ENCODE measurements at regions not wholly inside any gene's neighbourhood (a gene's known extent, or its start where the extent isn't known, plus 50 kb on each side); places are given as distances from the start of the nearest gene placed in this dataset.
A peak's percentile ranks its signal among the peaks of the same experiment; 100 is the strongest.

DNA sequence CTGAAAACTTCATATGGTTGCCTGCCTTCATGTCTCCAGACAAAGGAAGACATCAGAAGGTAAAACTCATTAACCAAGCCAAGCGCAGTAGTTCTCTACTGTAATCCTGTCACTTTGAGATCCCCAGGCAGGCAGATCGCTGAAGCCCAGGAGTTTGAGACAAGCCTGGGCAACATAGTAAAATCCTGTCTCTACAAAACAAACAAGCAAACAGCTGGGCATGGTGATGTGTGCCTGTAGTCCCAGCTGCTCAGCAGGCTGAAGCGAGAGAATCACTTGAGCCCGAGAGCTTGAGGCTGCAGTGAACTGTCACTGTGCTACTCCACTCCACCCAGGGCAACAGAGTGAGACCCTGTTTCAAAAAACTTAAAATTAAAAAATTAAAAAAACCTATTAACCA lies 467.4 kb upstream of the SORCS1 start:
- CTCF ChIA-PET = no interaction called here
- DNase-seq (ENCODE audit: low read depth, low spot score) = no peak
- H3K4me3 ChIP-seq (ENCODE audit: low read depth, low read length) = no peak overlapping the region
- POLR2A ChIA-PET = no interaction called here
- TF ChIP-seq, protein P1, sequence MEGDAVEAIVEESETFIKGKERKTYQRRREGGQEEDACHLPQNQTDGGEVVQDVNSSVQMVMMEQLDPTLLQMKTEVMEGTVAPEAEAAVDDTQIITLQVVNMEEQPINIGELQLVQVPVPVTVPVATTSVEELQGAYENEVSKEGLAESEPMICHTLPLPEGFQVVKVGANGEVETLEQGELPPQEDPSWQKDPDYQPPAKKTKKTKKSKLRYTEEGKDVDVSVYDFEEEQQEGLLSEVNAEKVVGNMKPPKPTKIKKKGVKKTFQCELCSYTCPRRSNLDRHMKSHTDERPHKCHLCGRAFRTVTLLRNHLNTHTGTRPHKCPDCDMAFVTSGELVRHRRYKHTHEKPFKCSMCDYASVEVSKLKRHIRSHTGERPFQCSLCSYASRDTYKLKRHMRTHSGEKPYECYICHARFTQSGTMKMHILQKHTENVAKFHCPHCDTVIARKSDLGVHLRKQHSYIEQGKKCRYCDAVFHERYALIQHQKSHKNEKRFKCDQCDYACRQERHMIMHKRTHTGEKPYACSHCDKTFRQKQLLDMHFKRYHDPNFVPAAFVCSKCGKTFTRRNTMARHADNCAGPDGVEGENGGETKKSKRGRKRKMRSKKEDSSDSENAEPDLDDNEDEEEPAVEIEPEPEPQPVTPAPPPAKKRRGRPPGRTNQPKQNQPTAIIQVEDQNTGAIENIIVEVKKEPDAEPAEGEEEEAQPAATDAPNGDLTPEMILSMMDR (IDR thresholded peaks at IDR 0.05; ENCODE audit: insufficient read depth, low read length, missing control alignments) = no peak

DNA sequence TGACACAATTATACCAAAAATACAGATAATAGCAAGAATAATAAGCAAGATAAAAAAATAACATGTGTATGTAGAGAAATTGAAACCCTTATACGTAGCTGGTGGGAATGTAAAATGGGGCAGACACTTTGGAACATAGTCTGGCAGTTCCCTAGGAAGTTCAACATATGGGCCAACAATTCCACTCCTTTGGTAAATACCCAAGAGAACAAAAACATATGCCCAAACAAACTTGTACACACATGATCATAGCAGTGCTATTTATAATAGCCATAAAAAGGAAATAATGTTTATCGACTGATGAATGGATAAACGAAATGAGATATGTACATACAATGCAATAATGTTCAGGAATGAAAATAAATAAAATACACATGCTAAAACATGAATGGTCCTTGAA lies 462.4 kb upstream of the SORCS1 start:
- CTCF ChIA-PET = no interaction called here
- TF ChIP-seq, protein P1 (IDR thresholded peaks at IDR 0.05; ENCODE audit: insufficient read depth, low read length, missing control alignments) = no peak
- no peak overlapping the region for H3K4me3 ChIP-seq (ENCODE audit: low read depth, low read length)
- POLR2A ChIA-PET = no interaction called here
- no peak for DNase-seq (ENCODE audit: low read depth, low spot score)

DNA sequence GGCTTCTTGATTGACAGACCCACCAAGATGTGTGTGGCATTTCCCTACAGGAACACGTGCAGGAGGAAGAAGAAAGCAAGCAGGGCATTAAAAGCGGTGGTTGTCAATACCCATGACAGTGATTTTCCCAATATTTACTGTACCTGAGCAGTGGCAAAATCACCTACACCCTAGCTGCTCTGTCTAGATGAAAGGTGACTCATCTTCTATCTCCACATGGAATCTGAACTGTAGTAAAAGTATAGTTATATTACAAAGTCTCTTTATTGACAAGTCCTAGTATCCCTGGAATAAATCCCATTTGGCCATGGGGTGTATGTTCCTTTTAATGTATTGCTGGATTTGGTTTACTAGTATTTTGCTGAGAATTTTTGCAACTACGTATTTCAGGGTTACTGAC lies 458.8 kb upstream of the SORCS1 start:
- H3K4me3 ChIP-seq (ENCODE audit: low read depth, low read length) = no peak overlapping the region
- TF ChIP-seq, protein P1 (IDR thresholded peaks at IDR 0.05; ENCODE audit: insufficient read depth, low read length, missing control alignments) = no peak
- POLR2A ChIA-PET = no interaction called here
- CTCF ChIA-PET = no interaction called here
- no peak for DNase-seq (ENCODE audit: low read depth, low spot score)

DNA sequence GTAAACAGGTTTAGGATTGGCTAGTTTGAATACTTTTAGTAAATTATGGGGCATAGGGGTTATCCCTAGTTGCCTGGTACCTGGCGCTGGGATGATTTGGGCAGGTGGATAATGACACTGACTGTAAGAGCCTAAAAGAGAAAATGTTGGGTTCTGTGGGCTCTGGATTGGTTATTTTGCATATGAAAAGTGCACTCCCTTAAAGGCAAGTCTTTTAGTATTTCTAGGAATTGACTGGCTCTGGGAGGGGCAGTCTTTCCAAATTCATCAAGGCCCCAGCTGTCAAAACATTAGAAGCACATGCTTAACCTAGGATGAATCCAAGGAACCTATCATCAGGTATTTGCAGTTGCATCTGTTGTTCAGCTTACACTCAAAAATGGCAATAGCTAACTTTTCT lies 454.6 kb upstream of the SORCS1 start:
- ChIA-PET CTCF (no interaction called here), POLR2A (no interaction called here)
- no peak for DNase-seq (ENCODE audit: low read depth, low spot score)
- TF ChIP-seq, protein P1 (IDR thresholded peaks at IDR 0.05; ENCODE audit: insufficient read depth, low read length, missing control alignments) = no peak
- H3K4me3 ChIP-seq (ENCODE audit: low read depth, low read length) = no peak overlapping the region

DNA sequence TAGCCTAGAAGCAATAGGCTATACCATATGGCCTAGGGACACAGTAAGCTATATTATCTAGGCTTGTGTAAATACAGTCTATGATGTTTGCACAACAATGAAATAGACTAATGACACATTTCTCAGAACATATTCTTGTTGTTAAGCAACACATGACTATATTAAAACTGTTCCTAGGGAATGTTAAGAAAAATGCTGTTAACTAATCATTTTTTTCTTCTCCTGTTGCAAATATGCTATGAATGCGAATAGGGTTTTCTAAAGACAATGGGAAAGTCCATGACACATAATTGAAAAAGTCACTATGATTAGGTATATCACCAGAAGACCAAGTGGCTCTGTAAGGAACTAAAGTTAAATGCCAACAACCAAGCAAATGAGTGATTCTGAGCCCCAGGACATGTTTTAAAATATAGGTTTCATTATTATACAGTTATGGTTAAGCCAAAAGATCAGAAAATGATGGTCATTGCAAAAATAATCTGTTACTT lies 454.0 kb upstream of the SORCS1 start:
- POLR2A ChIA-PET = no interaction called here
- DNase-seq (ENCODE audit: low read depth, low spot score) = peak; percentile 10
- CTCF ChIA-PET = no interaction called here
- TF ChIP-seq, protein P1 (IDR thresholded peaks at IDR 0.05; ENCODE audit: insufficient read depth, low read length, missing control alignments) = no peak
- H3K4me3 ChIP-seq (ENCODE audit: low read depth, low read length) = no peak overlapping the region

DNA sequence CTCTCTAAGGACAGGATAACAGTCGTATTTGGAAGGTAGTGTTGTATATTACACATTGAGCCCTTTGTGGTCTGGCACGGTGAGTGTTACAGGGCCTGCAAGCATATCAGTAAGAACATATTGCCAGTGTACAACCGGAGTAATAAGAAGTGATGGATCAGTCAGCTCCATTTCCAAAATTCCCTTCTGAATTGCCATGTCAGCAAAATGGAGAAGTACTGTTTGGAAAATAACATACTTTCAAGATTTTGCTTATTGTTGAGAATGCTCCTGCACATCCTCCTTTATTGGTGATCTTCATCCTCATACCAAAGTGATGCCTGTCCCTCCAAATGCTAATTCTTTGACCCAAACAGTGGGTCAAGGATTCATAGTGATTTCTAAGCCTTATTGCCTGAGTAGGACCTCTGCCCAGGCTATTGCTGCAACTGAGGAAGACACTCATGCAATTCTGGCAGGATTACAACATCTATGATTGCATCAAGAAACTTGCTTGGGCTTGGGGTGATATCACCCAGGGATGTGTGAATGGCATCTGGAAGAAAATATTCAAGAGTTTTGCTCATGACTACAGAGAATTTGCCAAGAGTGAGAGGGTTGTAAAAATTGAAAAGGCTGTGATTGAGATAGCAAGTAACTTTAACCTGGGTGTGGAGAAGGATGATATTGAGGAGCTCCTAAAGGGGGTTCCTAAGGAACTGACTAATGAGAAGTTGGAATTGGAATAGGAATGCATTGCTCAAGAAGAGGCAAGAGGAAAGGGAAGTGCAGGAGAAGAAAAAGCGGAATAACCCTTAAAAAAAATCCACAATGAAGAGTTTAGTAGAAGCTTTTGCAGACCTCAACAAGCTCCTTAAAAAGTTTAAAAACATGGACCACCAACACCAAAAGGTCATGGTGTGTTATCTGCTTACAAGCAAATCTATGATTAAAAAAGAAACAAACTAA lies 452.2 kb upstream of the SORCS1 start:
- ChIA-PET CTCF (no interaction called here), POLR2A (no interaction called here)

More for the DNA sequence above, 452.2 kb upstream of the SORCS1 start:
- no peak overlapping the region for H3K4me3 ChIP-seq (ENCODE audit: low read depth, low read length)
- TF ChIP-seq, protein P1 (IDR thresholded peaks at IDR 0.05; ENCODE audit: insufficient read depth, low read length, missing control alignments) = no peak
- peak; percentile 63 for DNase-seq (ENCODE audit: low read depth, low spot score)

Data from AG04449 (cell line).